Subcutaneous abdominal adipose tissue (tissue), 5 donors: ENCODE measurements at regions not wholly inside any gene's neighbourhood (a gene's known extent, or its start where the extent isn't known, plus 50 kb on each side); places are given as distances from the start of the nearest gene placed in this dataset.

Source experiments
- H3K27ac ChIP-seq: one replicate; pipeline ENCODE4 v1.7.0; 2013; ENCODE audit warnings: low read depth, mild to moderate bottlenecking, inconsistent platforms, low read length, moderate library complexity
- H3K27me3 ChIP-seq, 5 donors: one replicate each; pipeline ENCODE4 v1.7.0; 2013; ENCODE audit warnings: low read length in 5 of 5, inconsistent platforms in 1 of 5; ENCODE audit not compliant: control insufficient read depth in 5 of 5, insufficient read depth in 4 of 5
- H3K36me3 ChIP-seq, 5 donors: one replicate each; pipeline ENCODE4 v1.7.0; 2013; ENCODE audit warnings: low read length in 5 of 5; ENCODE audit not compliant: control insufficient read depth in 5 of 5, insufficient read depth in 5 of 5
- H3K4me1 ChIP-seq, 5 donors: one replicate each; pipeline ENCODE4 v1.7.0; 2013; ENCODE audit warnings: low read length in 5 of 5, mild to moderate bottlenecking in 3 of 5, moderate library complexity in 1 of 5; ENCODE audit not compliant: control insufficient read depth in 5 of 5, insufficient read depth in 5 of 5
- H3K4me3 ChIP-seq, 5 donors: one replicate each; pipeline ENCODE4 v1.7.0; 2013; ENCODE audit warnings: low read length in 5 of 5, low read depth in 1 of 5
- H3K9ac ChIP-seq, 5 donors: one replicate each; pipeline ENCODE4 v1.7.0; 2013; ENCODE audit warnings: low read length in 5 of 5, mild to moderate bottlenecking in 4 of 5, moderate library complexity in 3 of 5
- H3K9me3 ChIP-seq, 5 donors: one replicate each; pipeline ENCODE4 v1.7.0; 2013; ENCODE audit warnings: low read length in 5 of 5; ENCODE audit not compliant: control insufficient read depth in 5 of 5
- donor health status: healthy.
- donor health status: healthy.
- donor health status: healthy.
- donor health status: healthy.
- donor health status: healthy.

- no peaks in the 10 kb centered on the region for H3K36me3 ChIP-seq
- H3K27me3 ChIP-seq = peaks cover 0 to 3% (median 0%) of the 10 kb centered on the region in 5 donors
- no peaks in the 10 kb centered on the region for H3K4me1 ChIP-seq
- no peak overlapping the region for H3K27ac ChIP-seq
- H3K9ac ChIP-seq = no peak overlapping the region
- H3K4me3 ChIP-seq = no peak overlapping the region
- H3K9me3 ChIP-seq = no peaks in the 10 kb centered on the region
Observed at GRCh38 chr11:114758627-114759026, 80.3 kb downstream of the NXPE2 start.

GRCh38 chr11:114762408-114762807 is 84.1 kb downstream of the NXPE2 start:
- no peaks in the 10 kb centered on the region for H3K36me3 ChIP-seq
- H3K27me3 ChIP-seq = no peaks in the 10 kb centered on the region
- H3K27ac ChIP-seq = no peak overlapping the region
- no peak overlapping the region for H3K4me3 ChIP-seq
- H3K9ac ChIP-seq = no peak overlapping the region
- no peaks in the 10 kb centered on the region for H3K9me3 ChIP-seq
- no peaks in the 10 kb centered on the region for H3K4me1 ChIP-seq

- no peaks in the 10 kb centered on the region for H3K4me1 ChIP-seq
- H3K27ac ChIP-seq = no peak overlapping the region
- no peak overlapping the region for H3K4me3 ChIP-seq
- H3K36me3 ChIP-seq = no peaks in the 10 kb centered on the region
- no peaks in the 10 kb centered on the region for H3K27me3 ChIP-seq
- no peaks in the 10 kb centered on the region for H3K9me3 ChIP-seq
- no peak overlapping the region for H3K9ac ChIP-seq
Observed at GRCh38 chr11:114764563-114764962, 86.2 kb downstream of the NXPE2 start.

GRCh38 chr11:114771172-114771571 is 92.8 kb downstream of the NXPE2 start:
- Histone ChIP-seq H3K27ac (no peak overlapping the region), H3K9ac (no peak overlapping the region), H3K36me3 (no peaks in the 10 kb centered on the region), H3K4me3 (no peak overlapping the region), H3K9me3 (no peaks in the 10 kb centered on the region), H3K4me1 (no peaks in the 10 kb centered on the region), H3K27me3 (peaks cover 0 to 6% (median 5%) of the 10 kb centered on the region in 5 donors)

GRCh38 chr11:114773541-114774338 is 95.4 kb downstream of the NXPE2 start:
- Histone ChIP-seq H3K9ac (no peak overlapping the region), H3K9me3 (no peaks in the 10 kb centered on the region), H3K27ac (no peak overlapping the region), H3K36me3 (no peaks in the 10 kb centered on the region), H3K27me3 (peaks cover 0 to 10% (median 5%) of the 10 kb centered on the region in 5 donors), H3K4me3 (no peak overlapping the region), H3K4me1 (no peaks in the 10 kb centered on the region)

GRCh38 chr11:114774599-114775361 is 96.5 kb downstream of the NXPE2 start:
- H3K27me3 ChIP-seq = peaks cover 0 to 10% (median 5%) of the 10 kb centered on the region in 5 donors
- H3K4me3 ChIP-seq = no peak overlapping the region
- H3K27ac ChIP-seq = no peak overlapping the region

GRCh38 chr11:114775875-114776621 is 97.7 kb downstream of the NXPE2 start:
- no peaks in the 10 kb centered on the region for H3K9me3 ChIP-seq
- H3K27ac ChIP-seq = no peak overlapping the region
- peaks cover 0 to 10% (median 5%) of the 10 kb centered on the region in 5 donors for H3K27me3 ChIP-seq
- no peaks in the 10 kb centered on the region for H3K36me3 ChIP-seq
- H3K9ac ChIP-seq = no peak overlapping the region
- no peak overlapping the region for H3K4me3 ChIP-seq
- H3K4me1 ChIP-seq = no peaks in the 10 kb centered on the region

More at GRCh38 chr11:114774599-114775361, 96.5 kb downstream of the NXPE2 start:
- no peak overlapping the region for H3K9ac ChIP-seq
- no peaks in the 10 kb centered on the region for H3K9me3 ChIP-seq
- H3K4me1 ChIP-seq = no peaks in the 10 kb centered on the region
- no peaks in the 10 kb centered on the region for H3K36me3 ChIP-seq

GRCh38 chr11:114776956-114777355 is 98.6 kb downstream of the NXPE2 start:
- Histone ChIP-seq H3K27me3 (peaks cover 0 to 10% (median 5%) of the 10 kb centered on the region in 5 donors), H3K27ac (no peak overlapping the region), H3K9me3 (no peaks in the 10 kb centered on the region), H3K4me3 (no peak overlapping the region), H3K4me1 (no peaks in the 10 kb centered on the region), H3K36me3 (no peaks in the 10 kb centered on the region), H3K9ac (no peak overlapping the region)

GRCh38 chr11:114779189-114779588 is 100.9 kb downstream of the NXPE2 start:
- H3K4me1 ChIP-seq = no peaks in the 10 kb centered on the region
- no peaks in the 10 kb centered on the region for H3K36me3 ChIP-seq
- H3K27ac ChIP-seq = no peak overlapping the region
- H3K9ac ChIP-seq = no peak overlapping the region
- H3K9me3 ChIP-seq = no peaks in the 10 kb centered on the region
- H3K27me3 ChIP-seq = peaks cover 0 to 10% (median 6%) of the 10 kb centered on the region in 5 donors
- no peak overlapping the region for H3K4me3 ChIP-seq
